Parathyroid adenoma (tissue), 2 donors: ENCODE measurements at regions not wholly inside any gene's neighbourhood (a gene's known extent, or its start where the extent isn't known, plus 50 kb on each side); places are given as distances from the start of the nearest gene placed in this dataset.

ENCODE experiments used
- H2AFZ ChIP-seq: fragments of 300-600 bp; sonication (generic); one replicate; pipeline ENCODE4 v1.7.0; 2017; ENCODE audit warnings: antibody characterized with exemption, mild to moderate bottlenecking
- H3K27ac ChIP-seq: fragments of 300-600 bp; sonication (generic); one replicate; pipeline ENCODE4 v1.7.0; 2017
- H3K27me3 ChIP-seq: fragments of 300-600 bp; sonication (generic); one replicate; pipeline ENCODE4 v1.7.0; 2017; ENCODE audit warnings: low read length; ENCODE audit not compliant: control insufficient read depth, insufficient read depth
- H3K36me3 ChIP-seq: fragments of 300-600 bp; sonication (generic); one replicate; pipeline ENCODE4 v1.7.0; 2017; ENCODE audit warnings: low read length; ENCODE audit not compliant: control insufficient read depth, insufficient read depth
- H3K4me1 ChIP-seq: fragments of 300-600 bp; sonication (generic); one replicate; pipeline ENCODE4 v1.7.0; 2017; ENCODE audit warnings: control low read depth
- H3K4me2 ChIP-seq: fragments of 300-600 bp; sonication (generic); one replicate; pipeline ENCODE4 v1.7.0; 2017; ENCODE audit warnings: low read length
- H3K4me3 ChIP-seq: fragments of 300-600 bp; sonication (generic); one replicate; pipeline ENCODE4 v1.7.0; 2017; ENCODE audit warnings: low read depth, low read length
- H3K79me2 ChIP-seq: fragments of 300-600 bp; sonication (generic); one replicate; pipeline ENCODE4 v1.7.0; 2017; ENCODE audit warnings: control low read depth
- H3K9ac ChIP-seq: fragments of 300-600 bp; sonication (generic); one replicate; pipeline ENCODE4 v1.7.0; 2017; ENCODE audit warnings: mild to moderate bottlenecking
- H3K9me3 ChIP-seq: fragments of 300-600 bp; sonication (generic); one replicate; pipeline ENCODE4 v1.7.0; 2017; ENCODE audit warnings: low read length; ENCODE audit not compliant: control insufficient read depth
- CTCF ChIP-seq: fragments of 300-600 bp; sonication (generic); IDR thresholded peaks from one replicate; pipeline ENCODE4 v1.7.0; 2017; ENCODE audit warnings: antibody characterized with exemption, mild to moderate bottlenecking
- donor health status: primary hyperparathyroidism.

- no peaks in the 10 kb centered on the region for H3K4me1 ChIP-seq
- H3K4me3 ChIP-seq = no peak overlapping the region
- H3K79me2 ChIP-seq = no peaks in the 10 kb centered on the region
- TF ChIP-seq CTCF = no peak
- no peak overlapping the region for H3K4me2 ChIP-seq
- no peak overlapping the region for H3K27ac ChIP-seq
- no peaks in the 10 kb centered on the region for H3K27me3 ChIP-seq
- H3K36me3 ChIP-seq = no peaks in the 10 kb centered on the region
- H2AFZ ChIP-seq = no peak overlapping the region
- no peak overlapping the region for H3K9ac ChIP-seq
- H3K9me3 ChIP-seq = no peaks in the 10 kb centered on the region
These were observed 629.7 kb downstream of the UQCRFS1 start for GRCh38 chr19:28583242-28583641.

GRCh38 chr19:28582796-28583195 is 630.2 kb downstream of the UQCRFS1 start:
- Histone ChIP-seq H3K36me3 (no peaks in the 10 kb centered on the region), H3K4me3 (no peak overlapping the region), H3K9me3 (no peaks in the 10 kb centered on the region), H3K4me2 (no peak overlapping the region), H3K27ac (no peak overlapping the region), H3K79me2 (no peaks in the 10 kb centered on the region), H2AFZ (no peak overlapping the region), H3K4me1 (no peaks in the 10 kb centered on the region), H3K9ac (no peak overlapping the region), H3K27me3 (no peaks in the 10 kb centered on the region)
- TF ChIP-seq CTCF = no peak

GRCh38 chr19:28582344-28582743 is 630.6 kb downstream of the UQCRFS1 start:
- Histone ChIP-seq H3K9me3 (no peaks in the 10 kb centered on the region), H3K4me1 (no peaks in the 10 kb centered on the region), H3K79me2 (no peaks in the 10 kb centered on the region), H3K4me2 (no peak overlapping the region), H3K4me3 (no peak overlapping the region), H3K27me3 (no peaks in the 10 kb centered on the region), H3K27ac (no peak overlapping the region), H3K9ac (no peak overlapping the region), H2AFZ (no peak overlapping the region), H3K36me3 (no peaks in the 10 kb centered on the region)
- no peak for TF ChIP-seq CTCF

GRCh38 chr19:28581468-28581770 is 631.5 kb downstream of the UQCRFS1 start:
- H3K9ac ChIP-seq = no peak overlapping the region
- H2AFZ ChIP-seq = no peak overlapping the region
- no peaks in the 10 kb centered on the region for H3K4me1 ChIP-seq
- H3K27me3 ChIP-seq = no peaks in the 10 kb centered on the region
- H3K27ac ChIP-seq = no peak overlapping the region
- H3K79me2 ChIP-seq = no peaks in the 10 kb centered on the region
- no peaks in the 10 kb centered on the region for H3K36me3 ChIP-seq
- no peaks in the 10 kb centered on the region for H3K9me3 ChIP-seq
- no peak for TF ChIP-seq CTCF
- no peak overlapping the region for H3K4me2 ChIP-seq
- H3K4me3 ChIP-seq = no peak overlapping the region

GRCh38 chr19:28578786-28579505 is 634.0 kb downstream of the UQCRFS1 start:
- Histone ChIP-seq H2AFZ (no peak overlapping the region), H3K27ac (no peak overlapping the region), H3K79me2 (no peaks in the 10 kb centered on the region), H3K4me2 (no peak overlapping the region), H3K27me3 (no peaks in the 10 kb centered on the region), H3K9ac (no peak overlapping the region), H3K36me3 (no peaks in the 10 kb centered on the region), H3K9me3 (no peaks in the 10 kb centered on the region), H3K4me1 (no peaks in the 10 kb centered on the region), H3K4me3 (no peak overlapping the region)
- no peak for TF ChIP-seq CTCF
